Smooth muscle cell (in vitro differentiated cells): ENCODE measurements at regions not wholly inside any gene's neighbourhood (a gene's known extent, or its start where the extent isn't known, plus 50 kb on each side); places are given as distances from the start of the nearest gene placed in this dataset.

Experiments
- DNase-seq: peaks from one replicate; lab custom pipeline; 2025; ENCODE audit not compliant: unreplicated experiment; lab: John Stamatoyannopoulos, UW
- H2AFZ ChIP-seq: fragments of 200-600 bp; sonication (generic); 2 replicates; pipeline ENCODE4 v1.6.0; 2016; ENCODE audit warnings: antibody characterized with exemption, low read depth, mild to moderate bottlenecking
- H3F3A ChIP-seq: fragments of 200-600 bp; sonication (generic); 2 replicates; pipeline ENCODE4 v1.6.0; 2017; ENCODE audit warnings: antibody characterized with exemption, low read depth
- H3K27ac ChIP-seq: fragments of 200-600 bp; sonication (generic); 2 replicates; pipeline ENCODE4 v1.5.1; 2016; ENCODE audit warnings: low read depth, mild to moderate bottlenecking
- H3K27me3 ChIP-seq: fragments of 200-600 bp; sonication (generic); 2 replicates; pipeline ENCODE4 v1.6.1; 2016; ENCODE audit warnings: low read depth, mild to moderate bottlenecking
- H3K36me3 ChIP-seq: fragments of 200-600 bp; sonication (generic); 2 replicates; pipeline ENCODE4 v1.5.1; 2016; ENCODE audit warnings: low read depth
- H3K4me1 ChIP-seq: fragments of 200-600 bp; sonication (generic); 2 replicates; pipeline ENCODE4 v1.5.1; 2016; ENCODE audit warnings: low read depth
- H3K4me2 ChIP-seq: fragments of 200-600 bp; sonication (generic); 2 replicates; pipeline ENCODE4 v1.6.0; 2016; ENCODE audit warnings: mild to moderate bottlenecking
- H3K4me3 ChIP-seq: fragments of 200-600 bp; sonication (generic); 2 replicates; pipeline ENCODE4 v1.5.1; 2016; ENCODE audit warnings: mild to moderate bottlenecking
- H3K79me2 ChIP-seq: fragments of 200-600 bp; sonication (generic); 2 replicates; pipeline ENCODE4 v1.6.0; 2016; ENCODE audit warnings: low read depth, mild to moderate bottlenecking
- H3K9ac ChIP-seq: fragments of 200-600 bp; sonication (generic); 2 replicates; pipeline ENCODE4 v1.6.0; 2016; ENCODE audit warnings: low read depth
- H3K9me3 ChIP-seq: fragments of 200-600 bp; sonication (generic); replicated peaks from 2 replicates; pipeline ENCODE4 v1.5.1; 2016; ENCODE audit warnings: low read depth
- H4K20me1 ChIP-seq: fragments of 200-600 bp; sonication (generic); 2 replicates; pipeline ENCODE4 v1.6.0; 2016; ENCODE audit warnings: low read depth
- CTCF ChIP-seq: fragments of 200-600 bp; sonication (generic); IDR thresholded peaks from 2 replicates; pipeline ENCODE4 v1.5.1; 2017; ENCODE audit warnings: borderline replicate concordance, mild to moderate bottlenecking, antibody characterized with exemption; ENCODE audit not compliant: insufficient read depth, poor library complexity, severe bottlenecking
- WGBS: methylation state at CpG from one replicate; pipeline ENCODE4 v1.1.7; 2016; ENCODE audit warnings: low lambda C conversion rate; 5-methylcytosine and 5-hydroxymethylcytosine counted together

GRCh38 chr13:112177450-112178288 lies 110.7 kb downstream of the SOX1 start:
- H3K4me2 ChIP-seq = no peak overlapping the region
- no peaks in the 10 kb centered on the region for H3K9me3 ChIP-seq
- H3K27ac ChIP-seq = no peak overlapping the region
- H3K79me2 ChIP-seq = no peaks in the 10 kb centered on the region
- TF ChIP-seq CTCF = no peak
- no peaks in the 10 kb centered on the region for H3F3A ChIP-seq
- DNase-seq = no peak
- 81% methylated on average over 12 of the region's 12 CpGs for WGBS
- H3K4me1 ChIP-seq = no peaks in the 10 kb centered on the region
- no peak overlapping the region for H3K9ac ChIP-seq
- H4K20me1 ChIP-seq = no peaks in the 10 kb centered on the region
- no peaks in the 10 kb centered on the region for H3K36me3 ChIP-seq
- H2AFZ ChIP-seq = no peak overlapping the region
- H3K27me3 ChIP-seq = peaks cover 11% of the 10 kb centered on the region
- H3K4me3 ChIP-seq = no peak overlapping the region

- H3K79me2 ChIP-seq = no peaks in the 10 kb centered on the region
- no peak overlapping the region for H3K9ac ChIP-seq
- H3K4me2 ChIP-seq = no peak overlapping the region
- TF ChIP-seq CTCF = no peak
- no peaks in the 10 kb centered on the region for H3K36me3 ChIP-seq
- WGBS = 85% methylated on average over 5 of the region's 5 CpGs
- no peaks in the 10 kb centered on the region for H3F3A ChIP-seq
- H3K27ac ChIP-seq = no peak overlapping the region
- no peaks in the 10 kb centered on the region for H4K20me1 ChIP-seq
- H3K27me3 ChIP-seq = peaks cover 11% of the 10 kb centered on the region
- no peaks in the 10 kb centered on the region for H3K4me1 ChIP-seq
- H3K4me3 ChIP-seq = no peak overlapping the region
- no peak for DNase-seq
- H2AFZ ChIP-seq = no peak overlapping the region
- H3K9me3 ChIP-seq = no peaks in the 10 kb centered on the region
Measured at GRCh38 chr13:112178769-112179168, 111.8 kb downstream of the SOX1 start.

- WGBS = 89% methylated on average over 9 of the region's 9 CpGs
- Histone ChIP-seq H3K4me1 (no peaks in the 10 kb centered on the region), H3K4me2 (no peak overlapping the region), H3K27ac (no peak overlapping the region), H2AFZ (no peak overlapping the region), H3K4me3 (no peak overlapping the region), H4K20me1 (no peaks in the 10 kb centered on the region), H3K9me3 (no peaks in the 10 kb centered on the region), H3K36me3 (no peaks in the 10 kb centered on the region), H3K79me2 (no peaks in the 10 kb centered on the region), H3F3A (no peaks in the 10 kb centered on the region), H3K9ac (no peak overlapping the region), H3K27me3 (peaks cover 11% of the 10 kb centered on the region)
- no peak for TF ChIP-seq CTCF
- no peak for DNase-seq
Measured at GRCh38 chr13:112179421-112179820, 112.5 kb downstream of the SOX1 start.

- Histone ChIP-seq H3K4me1 (no peaks in the 10 kb centered on the region), H3K4me2 (no peak overlapping the region), H2AFZ (no peak overlapping the region), H3K27me3 (peaks cover 11% of the 10 kb centered on the region), H3K9ac (no peak overlapping the region), H3F3A (no peaks in the 10 kb centered on the region), H3K79me2 (no peaks in the 10 kb centered on the region), H3K36me3 (no peaks in the 10 kb centered on the region), H4K20me1 (no peaks in the 10 kb centered on the region), H3K9me3 (no peaks in the 10 kb centered on the region), H3K4me3 (no peak overlapping the region), H3K27ac (no peak overlapping the region)
- no peak for DNase-seq
- TF ChIP-seq CTCF = no peak
- 86% methylated on average over 12 of the region's 12 CpGs for WGBS
Measured at GRCh38 chr13:112179995-112180394, 113.0 kb downstream of the SOX1 start.
